GM13977 (cell line): ENCODE measurements at regions not wholly inside any gene's neighbourhood (a gene's known extent, or its start where the extent isn't known, plus 50 kb on each side); places are given as distances from the start of the nearest gene placed in this dataset.

Experiments used
- DNase-seq: peaks from one replicate; pipeline ENCODE4 v3.0.0; 2012; ENCODE audit warnings: low spot score
- in situ Hi-C: fragments of 300-500 bp; cut with MboI; formaldehyde crosslinking; loops from one replicate; pipeline ENCODE4 v1.12.0; 2022; ENCODE audit warnings: low sequenced_read_pairs, low pct_unique_long_range_greater_than_20kb, mixed read lengths, inconsistent platforms; ENCODE audit not compliant: unreplicated experiment
- TF ChIP-seq, protein P1 (sequence below): IDR thresholded peaks from 2 replicates; pipeline ENCODE4 v1.5.1; 2012; ENCODE audit warnings: mild to moderate bottlenecking, control low read depth; ENCODE audit not compliant: insufficient read depth; ENCODE audit errors: extremely low read depth, missing control alignments

GRCh38 chr2:8430628-8431027, 251.2 kb upstream of the ID2 start:
- no peak for DNase-seq
- in situ Hi-C loops: no loop called here
- TF ChIP-seq, protein P1, sequence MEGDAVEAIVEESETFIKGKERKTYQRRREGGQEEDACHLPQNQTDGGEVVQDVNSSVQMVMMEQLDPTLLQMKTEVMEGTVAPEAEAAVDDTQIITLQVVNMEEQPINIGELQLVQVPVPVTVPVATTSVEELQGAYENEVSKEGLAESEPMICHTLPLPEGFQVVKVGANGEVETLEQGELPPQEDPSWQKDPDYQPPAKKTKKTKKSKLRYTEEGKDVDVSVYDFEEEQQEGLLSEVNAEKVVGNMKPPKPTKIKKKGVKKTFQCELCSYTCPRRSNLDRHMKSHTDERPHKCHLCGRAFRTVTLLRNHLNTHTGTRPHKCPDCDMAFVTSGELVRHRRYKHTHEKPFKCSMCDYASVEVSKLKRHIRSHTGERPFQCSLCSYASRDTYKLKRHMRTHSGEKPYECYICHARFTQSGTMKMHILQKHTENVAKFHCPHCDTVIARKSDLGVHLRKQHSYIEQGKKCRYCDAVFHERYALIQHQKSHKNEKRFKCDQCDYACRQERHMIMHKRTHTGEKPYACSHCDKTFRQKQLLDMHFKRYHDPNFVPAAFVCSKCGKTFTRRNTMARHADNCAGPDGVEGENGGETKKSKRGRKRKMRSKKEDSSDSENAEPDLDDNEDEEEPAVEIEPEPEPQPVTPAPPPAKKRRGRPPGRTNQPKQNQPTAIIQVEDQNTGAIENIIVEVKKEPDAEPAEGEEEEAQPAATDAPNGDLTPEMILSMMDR: peak; percentile 7

GRCh38 chr2:8431446-8432125, 250.3 kb upstream of the ID2 start:
- DNase-seq: no peak
- TF ChIP-seq, protein P1: no peak
- in situ Hi-C loops: no loop called here

DNA sequence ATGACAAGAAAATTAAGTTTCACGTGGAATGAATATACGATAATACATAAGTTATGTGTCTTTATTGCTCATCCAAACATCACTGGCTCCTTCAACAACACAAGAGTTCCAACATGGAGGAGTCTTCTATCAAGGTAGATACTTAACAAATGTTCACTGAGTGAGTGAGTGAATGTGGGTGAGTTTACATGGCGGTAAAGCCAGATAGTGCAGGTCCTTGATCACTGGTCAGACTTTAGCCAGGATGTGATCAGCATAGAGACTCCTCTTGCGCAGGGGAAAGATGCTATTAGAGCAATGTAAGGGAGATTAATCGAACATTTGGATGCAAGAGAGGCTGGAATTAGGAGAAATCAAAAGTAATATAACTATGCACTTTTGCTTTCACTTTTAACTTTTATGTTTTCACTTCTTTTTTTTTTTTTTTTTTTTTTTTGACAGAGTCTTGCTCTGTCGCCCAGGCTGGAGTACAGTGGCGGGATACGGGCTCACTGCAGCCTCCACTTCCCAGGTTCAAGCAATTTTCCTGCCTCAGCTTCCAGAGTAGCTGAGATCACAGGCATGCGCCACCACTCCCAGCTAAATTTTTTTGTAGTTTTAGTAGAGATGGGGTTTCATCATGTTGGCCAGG, 249.0 kb upstream of the ID2 start:
- DNase-seq: no peak
- TF ChIP-seq, protein P1: no peak
- in situ Hi-C loops: no loop called here

GRCh38 chr2:8433390-8433789, 248.5 kb upstream of the ID2 start:
- DNase-seq: no peak
- TF ChIP-seq, protein P1: no peak
- in situ Hi-C loops: no loop called here

GRCh38 chr2:8435608-8436007, 246.2 kb upstream of the ID2 start:
- DNase-seq: no peak
- in situ Hi-C loops: no loop called here

DNA sequence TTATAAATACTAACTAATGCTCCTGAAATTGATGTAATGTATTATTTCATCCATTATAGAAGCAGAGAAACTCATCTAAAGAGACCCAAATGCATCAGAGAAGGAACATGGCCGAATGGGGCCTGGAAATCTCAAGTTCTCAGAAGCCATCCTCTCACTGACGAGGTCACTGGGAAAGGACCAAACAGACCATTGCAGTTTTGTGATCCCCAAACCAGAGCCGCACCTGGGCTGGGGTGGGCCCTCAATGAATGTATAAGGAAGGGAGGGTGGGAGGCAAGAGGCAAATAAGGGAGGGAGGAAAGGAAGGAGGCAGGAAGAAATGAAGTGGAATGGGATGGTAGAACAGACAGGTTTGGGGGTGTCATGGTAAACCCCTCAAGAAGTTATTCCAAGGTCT, 245.3 kb upstream of the ID2 start:
- in situ Hi-C loops: no loop called here
- TF ChIP-seq, protein P1: no peak
- no peak for DNase-seq

More at GRCh38 chr2:8435608-8436007, 246.2 kb upstream of the ID2 start:
- TF ChIP-seq, protein P1: no peak
